ENCODE measurements at regions not wholly inside any gene's neighbourhood (a gene's known extent, or its start where the extent isn't known, plus 50 kb on each side); places are given as distances from the start of the nearest gene placed in this dataset.

GRCh38 chr2:71919708-71920107 is 228.0 kb downstream of the CYP26B1 start:
- H3K27me3 ChIP-seq (ENCODE audit: control insufficient read depth, insufficient read depth, low read length) = no peaks in the 10 kb centered on the region

GRCh38 chr2:71910277-71910676 is 237.4 kb downstream of the CYP26B1 start:
- Histone ChIP-seq H3K9me3 (ENCODE audit: control insufficient read depth, insufficient read depth, low read depth, low read length) (peaks cover 21% of the 10 kb centered on the region), H3K4me1 (ENCODE audit: control insufficient read depth, insufficient read depth, low read length) (no peaks in the 10 kb centered on the region), H3K27me3 (ENCODE audit: control insufficient read depth, insufficient read depth, low read length) (no peaks in the 10 kb centered on the region; the same call in 1 of the 2 replicates)

More at GRCh38 chr2:71919708-71920107, 228.0 kb downstream of the CYP26B1 start:
- Histone ChIP-seq H3K36me3 (ENCODE audit: control insufficient read depth, insufficient read depth, low read length) (no peaks in the 10 kb centered on the region), H3K4me1 (ENCODE audit: control insufficient read depth, insufficient read depth, low read length) (no peaks in the 10 kb centered on the region; the same call in 1 of the 2 replicates), H3K9ac (ENCODE audit: low read length) (no peak overlapping the region), H3K27ac (ENCODE audit: low read depth, low read length) (no peak overlapping the region), H3K4me3 (ENCODE audit: low read depth, low read length) (no peak overlapping the region), H3K9me3 (ENCODE audit: control insufficient read depth, insufficient read depth, low read depth, low read length) (peaks cover 7% of the 10 kb centered on the region; the same call in 1 of the 2 replicates)

DNA sequence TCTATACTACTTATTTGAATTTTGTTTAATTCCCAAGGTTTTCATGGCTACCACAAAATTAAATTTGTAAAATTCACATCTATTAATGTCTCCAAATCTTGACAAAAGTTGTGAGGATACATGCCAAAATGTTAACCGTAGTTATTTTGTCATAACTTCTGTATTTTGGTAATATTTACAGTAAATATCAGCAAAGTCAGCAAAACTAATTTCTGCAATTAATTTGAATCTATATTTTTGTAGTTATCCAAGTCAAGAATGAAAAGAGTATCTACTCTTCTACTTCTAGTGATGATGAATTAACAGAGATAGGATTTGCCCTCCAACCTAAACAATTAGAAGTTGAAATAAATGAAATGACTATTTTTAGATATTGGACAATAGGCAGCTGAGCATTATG is 238.9 kb downstream of the CYP26B1 start:
- Histone ChIP-seq H3K4me1 (ENCODE audit: control insufficient read depth, insufficient read depth, low read length) (no peaks in the 10 kb centered on the region), H3K27ac (ENCODE audit: low read depth, low read length) (no peak overlapping the region), H3K9ac (ENCODE audit: low read length) (no peak overlapping the region), H3K27me3 (ENCODE audit: control insufficient read depth, insufficient read depth, low read length) (peaks cover 4% of the 10 kb centered on the region), H3K36me3 (ENCODE audit: control insufficient read depth, insufficient read depth, low read length) (no peaks in the 10 kb centered on the region), H3K9me3 (ENCODE audit: control insufficient read depth, insufficient read depth, low read depth, low read length) (peaks cover 21% of the 10 kb centered on the region), H3K4me3 (ENCODE audit: low read depth, low read length) (no peak overlapping the region)

More at GRCh38 chr2:71910277-71910676, 237.4 kb downstream of the CYP26B1 start:
- no peak overlapping the region for H3K27ac ChIP-seq (ENCODE audit: low read depth, low read length)
- H3K36me3 ChIP-seq (ENCODE audit: control insufficient read depth, insufficient read depth, low read length) = no peaks in the 10 kb centered on the region
- no peak overlapping the region for H3K9ac ChIP-seq (ENCODE audit: low read length)
- no peak overlapping the region for H3K4me3 ChIP-seq (ENCODE audit: low read depth, low read length)

- H3K27me3 ChIP-seq (ENCODE audit: control insufficient read depth, insufficient read depth, low read length) = peaks cover 4% of the 10 kb centered on the region
- H3K4me3 ChIP-seq (ENCODE audit: low read depth, low read length) = no peak overlapping the region
- H3K36me3 ChIP-seq (ENCODE audit: control insufficient read depth, insufficient read depth, low read length) = no peaks in the 10 kb centered on the region
- no peaks in the 10 kb centered on the region for H3K4me1 ChIP-seq (ENCODE audit: control insufficient read depth, insufficient read depth, low read length)
- H3K27ac ChIP-seq (ENCODE audit: low read depth, low read length) = no peak overlapping the region
- H3K9ac ChIP-seq (ENCODE audit: low read length) = no peak overlapping the region
- peaks cover 21% of the 10 kb centered on the region for H3K9me3 ChIP-seq (ENCODE audit: control insufficient read depth, insufficient read depth, low read depth, low read length)
Observed at GRCh38 chr2:71907503-71907902, 240.2 kb downstream of the CYP26B1 start.

DNA sequence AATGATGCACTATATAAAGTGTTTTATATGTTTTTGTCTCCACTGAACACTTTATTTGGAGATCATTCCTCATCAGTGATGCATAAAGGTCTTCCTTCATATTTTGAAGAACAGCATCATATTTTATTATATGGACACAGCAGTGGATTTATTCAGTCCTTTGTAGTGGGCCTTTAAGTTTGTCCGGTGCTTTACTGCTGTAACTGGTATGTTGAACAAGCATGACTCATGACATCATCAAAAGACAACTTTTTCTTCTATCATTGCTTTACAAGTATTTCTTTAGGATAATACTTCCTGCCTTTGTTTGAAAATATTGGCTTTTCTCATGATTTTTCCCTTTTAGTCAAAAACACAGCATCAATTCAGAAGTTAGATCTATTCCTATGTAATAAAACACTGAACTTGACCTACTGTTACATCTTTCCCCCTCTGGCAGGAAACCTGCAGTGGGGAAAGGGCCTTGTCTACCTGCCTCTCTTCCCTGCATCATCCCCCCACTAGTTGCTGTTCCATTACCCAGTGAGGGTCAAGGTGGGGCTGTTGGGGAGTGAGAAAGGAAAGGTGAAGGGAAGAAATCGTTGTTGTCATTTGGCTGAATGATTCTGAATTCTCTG is 241.2 kb downstream of the CYP26B1 start:
- Histone ChIP-seq H3K36me3 (ENCODE audit: control insufficient read depth, insufficient read depth, low read length) (no peaks in the 10 kb centered on the region), H3K9ac (ENCODE audit: low read length) (no peak overlapping the region), H3K4me3 (ENCODE audit: low read depth, low read length) (no peak overlapping the region), H3K4me1 (ENCODE audit: control insufficient read depth, insufficient read depth, low read length) (no peaks in the 10 kb centered on the region), H3K9me3 (ENCODE audit: control insufficient read depth, insufficient read depth, low read depth, low read length) (peaks cover 21% of the 10 kb centered on the region), H3K27ac (ENCODE audit: low read depth, low read length) (no peak overlapping the region), H3K27me3 (ENCODE audit: control insufficient read depth, insufficient read depth, low read length) (peaks cover 4% of the 10 kb centered on the region)

GRCh38 chr2:71905205-71905604 is 242.5 kb downstream of the CYP26B1 start:
- Histone ChIP-seq H3K36me3 (ENCODE audit: control insufficient read depth, insufficient read depth, low read length) (no peaks in the 10 kb centered on the region), H3K9ac (ENCODE audit: low read length) (no peak overlapping the region), H3K4me1 (ENCODE audit: control insufficient read depth, insufficient read depth, low read length) (no peaks in the 10 kb centered on the region), H3K4me3 (ENCODE audit: low read depth, low read length) (no peak overlapping the region), H3K27me3 (ENCODE audit: control insufficient read depth, insufficient read depth, low read length) (peaks cover 4% of the 10 kb centered on the region), H3K27ac (ENCODE audit: low read depth, low read length) (no peak overlapping the region), H3K9me3 (ENCODE audit: control insufficient read depth, insufficient read depth, low read depth, low read length) (peaks cover 13% of the 10 kb centered on the region; the same call in 1 of the 2 replicates)

DNA sequence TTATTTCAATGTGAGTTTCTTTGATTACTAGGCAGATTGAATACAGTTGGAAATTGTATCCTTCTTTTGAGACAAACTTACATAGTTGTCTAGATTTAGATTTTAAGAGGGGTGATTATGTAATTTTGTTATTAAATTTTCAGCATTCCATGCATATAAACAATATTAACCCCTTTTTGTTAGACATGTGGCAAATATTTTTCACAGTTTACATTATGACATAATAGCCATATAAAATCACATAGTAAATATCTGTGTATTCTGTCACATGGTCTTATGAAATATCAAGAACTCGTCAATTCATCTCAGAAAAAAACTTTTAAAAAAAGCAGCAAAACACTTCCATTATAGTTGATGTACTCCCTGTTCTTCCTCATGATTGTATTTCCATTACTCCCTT is 243.8 kb downstream of the CYP26B1 start:
- Histone ChIP-seq H3K27ac (ENCODE audit: low read depth, low read length) (no peak overlapping the region), H3K4me1 (ENCODE audit: control insufficient read depth, insufficient read depth, low read length) (no peaks in the 10 kb centered on the region), H3K9me3 (ENCODE audit: control insufficient read depth, insufficient read depth, low read depth, low read length) (no peaks in the 10 kb centered on the region), H3K4me3 (ENCODE audit: low read depth, low read length) (no peak overlapping the region), H3K27me3 (ENCODE audit: control insufficient read depth, insufficient read depth, low read length) (peaks cover 4% of the 10 kb centered on the region), H3K9ac (ENCODE audit: low read length) (no peak overlapping the region), H3K36me3 (ENCODE audit: control insufficient read depth, insufficient read depth, low read length) (no peaks in the 10 kb centered on the region)

DNA sequence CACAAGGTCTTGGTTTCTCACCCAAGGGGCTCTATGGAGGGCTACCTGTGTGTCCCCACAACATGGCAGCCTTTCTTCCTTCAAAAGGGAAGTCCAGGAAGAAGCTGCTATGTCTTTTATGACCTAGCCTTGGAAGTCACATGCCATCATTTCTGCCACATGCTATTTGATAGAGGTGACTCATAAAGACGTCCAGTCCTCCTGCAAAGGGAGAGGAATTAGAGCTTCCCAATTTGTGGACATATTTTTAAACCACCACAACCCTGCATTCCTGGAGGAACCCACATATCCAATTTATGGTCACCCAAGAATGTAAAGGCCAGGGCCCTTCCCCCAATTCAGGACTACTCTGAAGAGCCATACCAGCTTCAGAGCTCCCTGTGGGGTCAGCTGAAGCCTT is 246.2 kb downstream of the CYP26B1 start:
- Histone ChIP-seq H3K9me3 (ENCODE audit: control insufficient read depth, insufficient read depth, low read depth, low read length) (no peaks in the 10 kb centered on the region), H3K4me3 (ENCODE audit: low read depth, low read length) (no peak overlapping the region), H3K9ac (ENCODE audit: low read length) (no peak overlapping the region), H3K4me1 (ENCODE audit: control insufficient read depth, insufficient read depth, low read length) (no peaks in the 10 kb centered on the region), H3K27me3 (ENCODE audit: control insufficient read depth, insufficient read depth, low read length) (peaks cover 4% of the 10 kb centered on the region), H3K27ac (ENCODE audit: low read depth, low read length) (no peak overlapping the region), H3K36me3 (ENCODE audit: control insufficient read depth, insufficient read depth, low read length) (no peaks in the 10 kb centered on the region)

DNA sequence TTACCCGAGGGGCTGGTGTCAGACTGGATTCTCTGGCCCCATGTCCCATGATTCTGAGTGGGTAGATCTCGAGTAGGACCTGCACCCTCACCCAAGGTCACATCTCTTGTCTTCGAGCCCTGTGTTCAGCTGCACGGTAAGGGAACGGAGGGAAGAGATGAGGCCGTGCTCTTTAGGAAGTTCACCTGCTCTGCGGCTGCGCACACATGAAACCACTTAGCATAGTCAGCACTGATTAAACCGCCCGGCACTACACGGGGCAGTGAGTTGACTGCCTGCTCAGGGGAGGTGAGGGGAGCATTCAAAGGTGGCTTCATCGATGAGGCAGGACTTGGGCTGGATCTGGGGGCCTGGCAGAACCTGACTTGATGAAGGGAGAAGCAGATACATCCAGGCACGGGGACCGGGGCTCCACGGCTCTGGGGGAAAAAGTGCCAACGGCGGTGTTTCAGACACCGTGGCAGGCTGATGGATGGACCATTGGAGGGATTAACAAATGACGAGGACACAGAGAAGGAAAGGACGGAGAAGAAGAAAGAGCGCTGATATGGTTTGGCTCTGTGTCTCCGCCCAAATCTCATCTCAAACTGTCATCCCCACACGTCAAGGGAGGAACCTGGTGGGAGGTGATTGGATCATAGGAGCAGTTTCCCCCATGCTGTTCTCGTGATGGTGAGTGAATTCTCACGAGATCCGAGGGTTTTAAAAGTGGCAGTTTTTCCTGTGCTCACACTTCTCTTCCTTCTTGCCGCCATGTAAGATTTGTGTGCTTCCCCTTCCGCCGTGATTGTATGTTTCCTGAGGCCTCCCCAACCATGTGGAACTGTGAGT is 248.6 kb downstream of the CYP26B1 start:
- Histone ChIP-seq H3K27ac (ENCODE audit: low read depth, low read length) (no peak overlapping the region), H3K4me3 (ENCODE audit: low read depth, low read length) (no peak overlapping the region), H3K4me1 (ENCODE audit: control insufficient read depth, insufficient read depth, low read length) (no peaks in the 10 kb centered on the region), H3K9ac (ENCODE audit: low read length) (no peak overlapping the region), H3K36me3 (ENCODE audit: control insufficient read depth, insufficient read depth, low read length) (no peaks in the 10 kb centered on the region), H3K9me3 (ENCODE audit: control insufficient read depth, insufficient read depth, low read depth, low read length) (no peaks in the 10 kb centered on the region), H3K27me3 (ENCODE audit: control insufficient read depth, insufficient read depth, low read length) (no peaks in the 10 kb centered on the region; the same call in 1 of the 2 replicates)

- no peaks in the 10 kb centered on the region; the same call in 1 of the 2 replicates for H3K27me3 ChIP-seq (ENCODE audit: control insufficient read depth, insufficient read depth, low read length)
- H3K36me3 ChIP-seq (ENCODE audit: control insufficient read depth, insufficient read depth, low read length) = no peaks in the 10 kb centered on the region
- no peak overlapping the region for H3K4me3 ChIP-seq (ENCODE audit: low read depth, low read length)
- no peaks in the 10 kb centered on the region for H3K4me1 ChIP-seq (ENCODE audit: control insufficient read depth, insufficient read depth, low read length)
- H3K27ac ChIP-seq (ENCODE audit: low read depth, low read length) = no peak overlapping the region
- no peak overlapping the region for H3K9ac ChIP-seq (ENCODE audit: low read length)
- H3K9me3 ChIP-seq (ENCODE audit: control insufficient read depth, insufficient read depth, low read depth, low read length) = no peaks in the 10 kb centered on the region
Observed at GRCh38 chr2:71898375-71898774, 249.3 kb downstream of the CYP26B1 start.

- H3K27me3 ChIP-seq (ENCODE audit: control insufficient read depth, insufficient read depth, low read length) = no peaks in the 10 kb centered on the region; the same call in 1 of the 2 replicates
- H3K4me3 ChIP-seq (ENCODE audit: low read depth, low read length) = no peak overlapping the region
- no peaks in the 10 kb centered on the region for H3K9me3 ChIP-seq (ENCODE audit: control insufficient read depth, insufficient read depth, low read depth, low read length)
- no peak overlapping the region for H3K27ac ChIP-seq (ENCODE audit: low read depth, low read length)
- H3K36me3 ChIP-seq (ENCODE audit: control insufficient read depth, insufficient read depth, low read length) = no peaks in the 10 kb centered on the region
- no peaks in the 10 kb centered on the region for H3K4me1 ChIP-seq (ENCODE audit: control insufficient read depth, insufficient read depth, low read length)
- no peak overlapping the region for H3K9ac ChIP-seq (ENCODE audit: low read length)
Observed at GRCh38 chr2:71897836-71898235, 249.8 kb downstream of the CYP26B1 start.

All from HUES6 (cell line).